B cell (primary cell): ENCODE measurements at regions not wholly inside any gene's neighbourhood (a gene's known extent, or its start where the extent isn't known, plus 50 kb on each side); places are given as distances from the start of the nearest gene placed in this dataset.

Experiments used
- CTCF ChIP-seq: fragments of 200-600 bp; IDR thresholded peaks from one replicate; pipeline ENCODE4 v1.8.0; 2022; ENCODE audit warnings: antibody characterized with exemption, mild to moderate bottlenecking
- EZH2 ChIP-seq: IDR thresholded peaks from 2 replicates; pipeline ENCODE4 v1.6.1; 2012; ENCODE audit warnings: borderline replicate concordance, low read depth, mild to moderate bottlenecking, moderate library complexity, low read length; ENCODE audit not compliant: insufficient read depth, poor library complexity, severe bottlenecking

GRCh38 chr4:66562276-66562806 is 892.1 kb upstream of the EPHA5 start:
- TF ChIP-seq CTCF, result no peak
- no peak for TF ChIP-seq EZH2
